Effector memory CD4-positive, alpha-beta T cell (primary cell): ENCODE measurements at regions not wholly inside any gene's neighbourhood (a gene's known extent, or its start where the extent isn't known, plus 50 kb on each side); places are given as distances from the start of the nearest gene placed in this dataset.

Experiments
- DNase-seq, 3 donors: peaks; one replicate each; pipeline ENCODE4 v3.0.0-alpha.2; 2020
- H3K27ac ChIP-seq: 2 replicates; pipeline ENCODE4 v1.7.0; 2013; ENCODE audit warnings: mild to moderate bottlenecking, low read length, moderate library complexity; ENCODE audit not compliant: insufficient read depth, poor library complexity, severe bottlenecking
- H3K27me3 ChIP-seq: replicated peaks from 2 replicates; pipeline ENCODE4 v1.7.0; 2013; ENCODE audit warnings: mild to moderate bottlenecking, low read length; ENCODE audit not compliant: insufficient read depth, control insufficient read depth, poor library complexity, severe bottlenecking
- H3K36me3 ChIP-seq: 2 replicates; pipeline ENCODE4 v1.7.0; 2013; ENCODE audit warnings: mild to moderate bottlenecking, low read length, moderate library complexity; ENCODE audit not compliant: control insufficient read depth, insufficient read depth
- H3K4me1 ChIP-seq: 2 replicates; pipeline ENCODE4 v1.7.0; 2013; ENCODE audit warnings: low read length, mild to moderate bottlenecking; ENCODE audit not compliant: control insufficient read depth, insufficient read depth, poor library complexity, severe bottlenecking
- H3K4me3 ChIP-seq: 2 replicates; pipeline ENCODE4 v1.7.0; 2013; ENCODE audit warnings: low read length, low read depth, mild to moderate bottlenecking; ENCODE audit not compliant: insufficient read depth, poor library complexity, severe bottlenecking
- H3K9me3 ChIP-seq: 2 replicates; pipeline ENCODE4 v1.7.0; 2013; ENCODE audit warnings: mild to moderate bottlenecking, low read length, moderate library complexity; ENCODE audit not compliant: control insufficient read depth

DNA sequence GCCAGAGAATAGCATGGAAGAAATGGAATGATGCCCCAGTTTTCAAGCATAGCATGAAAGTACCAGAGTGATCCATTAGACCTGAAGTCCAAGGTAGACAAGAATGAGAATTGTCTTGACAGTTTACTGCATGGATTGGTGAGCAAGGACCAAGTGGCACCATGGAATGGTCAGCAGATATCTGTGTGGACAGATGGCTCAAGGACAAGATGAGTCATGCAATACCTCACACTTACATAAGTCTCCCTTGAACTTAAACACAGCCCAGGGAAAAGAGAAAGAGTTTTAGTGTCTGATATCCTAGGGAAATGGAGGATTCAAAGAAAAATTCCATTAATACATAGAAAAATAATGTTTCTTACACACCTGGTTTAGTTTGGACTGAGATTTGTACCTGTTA, 195.2 kb downstream of the MRPL39 start:
- no peak overlapping the region for H3K4me3 ChIP-seq
- H3K27ac ChIP-seq, result no peak overlapping the region
- no peaks in the 10 kb centered on the region for H3K27me3 ChIP-seq
- no peak for DNase-seq
- no peaks in the 10 kb centered on the region for H3K36me3 ChIP-seq
- no peaks in the 10 kb centered on the region for H3K9me3 ChIP-seq
- no peaks in the 10 kb centered on the region for H3K4me1 ChIP-seq

DNA sequence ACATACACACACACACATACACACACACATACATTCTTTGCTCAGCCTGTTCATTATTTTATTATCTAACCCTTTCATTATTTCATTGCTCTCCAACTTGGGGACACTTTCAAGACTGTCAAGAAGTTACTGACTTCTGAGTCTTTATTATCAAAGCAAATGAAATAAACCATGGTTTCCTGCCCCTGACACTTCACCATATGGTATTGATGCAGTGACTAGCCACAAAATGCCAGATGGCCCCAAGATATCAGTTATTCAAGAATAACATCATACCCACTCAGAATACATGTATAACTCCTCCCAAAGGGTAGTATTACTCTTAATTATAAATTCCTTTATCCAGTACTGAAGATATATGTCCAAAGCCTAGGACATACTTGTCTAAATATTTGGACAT, 197.3 kb downstream of the MRPL39 start:
- DNase-seq, result no peak
- Histone ChIP-seq H3K4me3 (no peak overlapping the region), H3K4me1 (no peaks in the 10 kb centered on the region)

DNA sequence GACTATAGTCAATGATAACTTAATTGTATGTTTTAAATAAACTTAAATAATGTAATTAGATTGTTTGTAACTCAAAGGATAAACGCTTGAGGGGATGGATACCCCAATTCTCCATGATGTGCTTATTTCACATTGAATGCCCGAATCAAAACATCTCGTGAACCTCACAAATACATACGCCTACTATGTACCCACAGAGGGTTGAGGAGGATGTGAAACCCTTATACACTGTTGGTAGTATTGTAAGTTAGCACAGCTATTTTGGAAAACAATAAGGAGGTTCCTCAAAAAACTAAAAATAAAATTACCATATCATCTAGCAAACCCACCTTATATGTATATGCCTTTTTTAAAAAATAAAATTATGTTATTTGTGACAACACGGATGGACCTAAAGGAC, 198.6 kb downstream of the MRPL39 start:
- Histone ChIP-seq H3K4me1 (no peaks in the 10 kb centered on the region), H3K27ac (no peak overlapping the region), H3K27me3 (no peaks in the 10 kb centered on the region), H3K36me3 (no peaks in the 10 kb centered on the region), H3K9me3 (no peaks in the 10 kb centered on the region), H3K4me3 (no peak overlapping the region)
- DNase-seq, result no peak

More for the DNA sequence above, 197.3 kb downstream of the MRPL39 start:
- H3K36me3 ChIP-seq, result no peaks in the 10 kb centered on the region
- no peaks in the 10 kb centered on the region for H3K9me3 ChIP-seq
- no peaks in the 10 kb centered on the region for H3K27me3 ChIP-seq
- H3K27ac ChIP-seq, result no peak overlapping the region

DNA sequence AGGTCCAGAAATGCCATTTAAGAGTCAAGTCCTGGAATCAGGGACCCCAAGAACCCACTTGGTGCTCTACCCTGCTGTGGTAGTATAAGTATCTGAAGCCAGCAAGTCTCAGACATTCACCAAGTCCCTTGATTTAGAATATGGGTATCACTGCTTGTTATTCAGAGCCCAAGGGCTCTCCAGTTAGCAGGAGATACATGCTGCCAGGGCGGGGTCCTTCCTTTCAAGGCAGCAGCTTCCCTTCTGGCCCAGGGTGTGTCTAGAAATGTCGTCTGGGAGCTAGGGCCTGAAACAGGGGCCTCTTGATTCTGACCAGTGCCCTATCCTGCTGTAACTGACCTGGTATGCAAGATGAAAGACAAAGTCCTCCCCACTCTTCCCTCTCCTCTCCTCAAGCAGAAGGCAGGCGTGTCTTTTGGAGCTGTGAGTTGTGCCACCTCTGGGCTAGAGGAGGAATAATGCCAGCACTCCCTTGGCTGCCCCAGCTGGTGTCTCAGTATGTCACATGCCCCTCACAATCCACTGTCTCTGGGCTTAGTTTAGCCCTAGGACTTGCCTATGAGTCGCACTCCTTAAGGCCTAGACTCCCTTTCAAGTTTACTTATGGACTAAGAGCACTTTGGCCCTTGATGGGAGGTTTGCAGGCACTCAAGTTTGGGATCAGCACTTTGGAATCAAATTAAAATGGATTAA, 200.2 kb downstream of the MRPL39 start:
- H3K27ac ChIP-seq, result no peak overlapping the region
- no peak for DNase-seq
- H3K36me3 ChIP-seq, result no peaks in the 10 kb centered on the region
- no peak overlapping the region for H3K4me3 ChIP-seq
- no peaks in the 10 kb centered on the region for H3K27me3 ChIP-seq
- no peaks in the 10 kb centered on the region for H3K9me3 ChIP-seq
- no peaks in the 10 kb centered on the region for H3K4me1 ChIP-seq

DNA sequence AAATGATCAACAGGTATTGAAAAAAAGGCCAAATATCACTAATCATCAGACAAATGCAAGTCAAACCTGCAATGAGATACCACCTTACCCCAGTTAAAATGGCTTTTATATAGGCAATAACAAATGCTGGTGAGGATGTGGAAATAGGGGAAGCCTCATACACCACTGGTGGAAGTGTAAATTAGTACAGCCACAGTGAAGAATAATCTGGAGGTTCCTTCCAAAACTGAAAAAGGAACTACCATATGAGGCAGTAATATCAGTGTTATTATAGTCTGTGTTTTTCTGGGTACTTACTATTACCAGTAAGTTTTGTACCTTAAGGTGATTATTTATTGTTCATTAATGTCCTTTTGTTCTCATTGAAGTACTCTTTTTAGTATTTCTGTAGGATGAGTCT, 201.3 kb downstream of the MRPL39 start:
- H3K4me3 ChIP-seq, result no peak overlapping the region

DNA sequence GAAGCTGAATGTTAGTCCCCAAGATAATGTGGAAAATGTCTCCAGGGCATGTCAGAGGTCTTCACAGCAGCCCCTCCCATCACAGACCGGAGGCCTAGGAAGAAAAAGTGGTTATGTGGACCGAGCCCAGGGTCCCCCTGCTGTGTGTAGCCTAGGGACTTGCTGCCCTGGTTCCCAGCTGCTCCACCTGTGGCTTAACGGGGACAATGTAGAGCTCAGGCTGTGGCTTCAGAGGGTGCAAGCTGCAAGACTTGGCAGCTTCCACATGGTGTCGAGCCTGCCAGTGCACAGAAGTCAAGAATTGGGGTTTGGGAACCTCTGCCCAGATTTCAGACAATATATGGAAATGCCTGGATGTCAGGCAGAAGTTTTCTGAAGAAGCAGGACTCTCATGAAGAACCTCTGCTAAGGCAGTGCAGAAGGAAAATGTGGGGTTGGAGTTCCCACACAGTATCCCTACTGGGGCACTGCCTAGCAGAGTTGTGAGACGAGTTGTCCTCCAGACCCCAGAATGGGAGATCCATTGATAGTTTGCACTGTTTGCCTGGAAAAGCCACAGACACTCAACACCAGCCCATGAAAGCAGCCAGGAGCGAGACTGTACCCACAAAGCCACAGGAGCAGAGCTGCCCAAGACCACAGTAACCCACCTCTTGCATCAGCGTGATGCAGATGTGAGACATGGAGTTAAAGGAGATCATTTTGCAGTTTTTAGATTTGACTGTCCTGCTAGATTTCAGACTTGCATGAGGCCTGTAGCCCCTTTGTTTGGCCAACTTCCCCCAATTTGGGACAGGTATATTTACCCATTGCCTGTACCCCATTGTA, 204.9 kb downstream of the MRPL39 start:
- H3K27me3 ChIP-seq, result no peaks in the 10 kb centered on the region
- H3K27ac ChIP-seq, result no peak overlapping the region
- no peaks in the 10 kb centered on the region for H3K9me3 ChIP-seq
- no peaks in the 10 kb centered on the region for H3K4me1 ChIP-seq
- no peak overlapping the region for H3K4me3 ChIP-seq
- H3K36me3 ChIP-seq, result no peaks in the 10 kb centered on the region
- DNase-seq, result no peak

More for the DNA sequence above, 201.3 kb downstream of the MRPL39 start:
- Histone ChIP-seq H3K27ac (no peak overlapping the region), H3K36me3 (no peaks in the 10 kb centered on the region), H3K4me1 (no peaks in the 10 kb centered on the region), H3K9me3 (no peaks in the 10 kb centered on the region), H3K27me3 (no peaks in the 10 kb centered on the region)
- DNase-seq, result no peak

DNA sequence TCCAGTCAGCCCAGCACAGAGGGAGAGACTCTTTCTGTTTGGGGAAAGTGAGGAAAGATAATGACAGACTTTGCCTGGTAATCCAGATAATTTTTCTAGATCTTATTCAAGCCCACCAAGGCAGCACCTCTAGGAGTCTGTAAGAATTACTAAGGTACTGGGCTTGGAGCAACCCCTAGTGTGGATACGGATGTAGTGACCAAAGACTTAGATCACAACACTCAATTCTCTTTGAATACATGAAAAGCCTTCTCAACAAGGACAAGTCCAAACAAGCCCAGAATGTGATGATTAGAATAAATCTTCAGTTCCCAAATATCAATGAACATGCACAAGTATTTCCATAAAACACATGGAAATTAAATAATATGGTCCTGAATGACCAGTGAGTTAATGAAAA, 206.9 kb downstream of the MRPL39 start:
- H3K4me1 ChIP-seq, result no peaks in the 10 kb centered on the region
- no peak overlapping the region for H3K27ac ChIP-seq
- no peak for DNase-seq
- no peak overlapping the region for H3K4me3 ChIP-seq
- H3K27me3 ChIP-seq, result no peaks in the 10 kb centered on the region
- H3K9me3 ChIP-seq, result no peaks in the 10 kb centered on the region
- no peaks in the 10 kb centered on the region for H3K36me3 ChIP-seq

DNA sequence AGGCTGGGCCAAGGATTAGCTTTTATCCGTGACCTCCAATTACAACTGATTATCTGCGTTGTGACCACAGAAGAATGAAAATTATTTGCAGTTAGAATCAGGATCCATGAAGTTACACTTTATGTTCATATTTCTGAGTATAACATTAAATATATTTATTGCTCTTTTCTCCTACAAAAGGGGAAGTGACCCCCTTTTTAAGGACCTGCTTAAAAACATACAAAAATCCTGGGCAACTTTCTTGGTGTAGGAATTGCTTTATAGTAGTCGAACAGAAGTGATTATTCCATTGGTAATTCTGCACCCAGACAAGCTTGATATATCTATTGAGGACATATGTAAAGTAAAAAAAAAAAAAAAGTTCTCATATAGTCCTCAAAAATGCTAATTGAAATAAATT, 208.7 kb downstream of the MRPL39 start:
- no peak for DNase-seq
- no peak overlapping the region for H3K4me3 ChIP-seq
- no peaks in the 10 kb centered on the region for H3K9me3 ChIP-seq
- H3K4me1 ChIP-seq, result no peaks in the 10 kb centered on the region
- no peak overlapping the region for H3K27ac ChIP-seq
- no peaks in the 10 kb centered on the region for H3K27me3 ChIP-seq
- H3K36me3 ChIP-seq, result no peaks in the 10 kb centered on the region

DNA sequence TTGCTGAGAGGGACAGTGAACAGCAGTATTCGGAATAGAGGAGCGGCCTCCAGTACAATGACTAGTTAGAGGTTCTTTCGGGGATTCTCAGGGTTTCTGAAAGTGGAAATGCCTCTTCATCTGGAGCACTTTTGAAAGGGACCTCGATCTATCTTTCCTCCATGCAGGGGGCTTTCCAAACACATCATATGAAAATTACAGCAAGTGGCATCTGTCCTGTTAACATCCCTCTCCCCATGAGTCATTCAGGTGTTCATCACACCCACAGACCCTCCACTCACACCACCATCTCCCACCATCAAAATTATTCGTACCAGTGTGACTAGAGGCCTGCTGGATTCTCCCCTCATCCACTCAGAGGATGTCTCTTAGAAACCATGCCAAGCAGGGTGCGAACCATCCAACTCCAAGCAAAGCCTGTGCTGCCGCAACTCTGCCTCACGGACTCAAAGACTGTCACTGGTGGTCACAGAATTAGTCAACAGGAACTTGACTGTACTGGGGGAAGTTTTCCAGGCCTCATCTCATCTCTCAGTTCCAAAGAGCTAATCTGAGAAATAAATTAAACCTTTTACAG, 211.1 kb downstream of the MRPL39 start:
- no peak overlapping the region for H3K4me3 ChIP-seq
- no peak overlapping the region for H3K27ac ChIP-seq
- no peaks in the 10 kb centered on the region for H3K4me1 ChIP-seq
- no peaks in the 10 kb centered on the region for H3K27me3 ChIP-seq
- no peaks in the 10 kb centered on the region for H3K9me3 ChIP-seq
- DNase-seq, result no peak
- H3K36me3 ChIP-seq, result no peaks in the 10 kb centered on the region

DNA sequence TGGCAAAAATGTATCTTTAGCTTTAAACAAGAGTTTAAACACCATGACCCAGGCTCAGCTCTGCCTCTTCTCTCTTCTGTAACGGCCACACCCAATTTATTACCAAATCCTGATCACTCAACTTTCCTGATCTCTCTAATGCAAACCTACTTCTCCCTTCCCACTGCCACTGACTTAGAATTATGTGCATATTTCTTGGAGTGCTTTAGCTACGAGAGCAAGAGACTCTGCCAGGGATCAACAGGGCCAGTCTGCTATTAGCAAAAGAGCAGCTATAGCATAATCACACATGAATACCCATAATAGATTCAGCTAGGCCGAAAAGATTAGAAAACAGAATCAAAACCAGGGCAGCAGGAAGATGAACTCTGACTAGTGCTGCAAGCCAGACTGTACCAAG, 215.5 kb downstream of the MRPL39 start:
- H3K9me3 ChIP-seq, result no peaks in the 10 kb centered on the region
- H3K27ac ChIP-seq, result no peak overlapping the region
- no peak overlapping the region for H3K4me3 ChIP-seq
- no peaks in the 10 kb centered on the region for H3K36me3 ChIP-seq
- H3K27me3 ChIP-seq, result no peaks in the 10 kb centered on the region
- no peaks in the 10 kb centered on the region for H3K4me1 ChIP-seq
- DNase-seq, result no peak
